GM23338 (cell line): ENCODE measurements at regions not wholly inside any gene's neighbourhood (a gene's known extent, or its start where the extent isn't known, plus 50 kb on each side); places are given as distances from the start of the nearest gene placed in this dataset.

Experiments used
- ATAC-seq: fragments of 200-7000 bp; cut with Tn5 transposase; 3 replicates; pipeline ENCODE4 v1.9.1; 2020
- DNase-seq: peaks from one replicate; pipeline ENCODE4 v3.0.0-alpha.2; 2015; ENCODE audit warnings: low spot score
- H2AFZ ChIP-seq: fragments of 200-600 bp; sonication (generic); 2 replicates; pipeline ENCODE4 v1.8.0; 2016; ENCODE audit warnings: antibody characterized with exemption, mild to moderate bottlenecking, moderate library complexity
- H3F3A ChIP-seq: fragments of 200-600 bp; sonication (generic); replicated peaks from 2 replicates; pipeline ENCODE4 v1.8.0; 2017; ENCODE audit warnings: antibody characterized with exemption, mixed run types, low read depth
- H3K27ac ChIP-seq: fragments of 200-600 bp; sonication (generic); 2 replicates; pipeline ENCODE4 v1.6.1; 2016; ENCODE audit warnings: low read depth
- H3K27me3 ChIP-seq: fragments of 200-600 bp; sonication (generic); 2 replicates; pipeline ENCODE4 v1.8.0; 2016; ENCODE audit warnings: mild to moderate bottlenecking, mixed run types, moderate library complexity; ENCODE audit not compliant: insufficient read depth
- H3K36me3 ChIP-seq: fragments of 200-600 bp; sonication (generic); 2 replicates; pipeline ENCODE4 v1.8.0; 2016; ENCODE audit warnings: mild to moderate bottlenecking; ENCODE audit not compliant: insufficient read depth
- H3K4me1 ChIP-seq: fragments of 200-600 bp; sonication (generic); 2 replicates; pipeline ENCODE4 v1.8.0; 2016; ENCODE audit warnings: mild to moderate bottlenecking, moderate library complexity; ENCODE audit not compliant: insufficient read depth
- H3K4me2 ChIP-seq: fragments of 200-600 bp; sonication (generic); 2 replicates; pipeline ENCODE4 v1.7.1; 2017; ENCODE audit warnings: mixed run types
- H3K4me3 ChIP-seq: fragments of 200-600 bp; sonication (generic); 2 replicates; pipeline ENCODE4 v1.6.1; 2016; ENCODE audit warnings: mixed run types
- H3K79me2 ChIP-seq: fragments of 200-600 bp; sonication (generic); replicated peaks from 2 replicates; pipeline ENCODE4 v1.8.0; 2017; ENCODE audit warnings: mild to moderate bottlenecking; ENCODE audit not compliant: insufficient read depth
- H3K9me2 ChIP-seq: fragments of 200-600 bp; sonication (generic); 2 replicates; pipeline ENCODE4 v1.8.0; 2017; ENCODE audit not compliant: insufficient read depth
- H4K20me1 ChIP-seq: fragments of 200-600 bp; sonication (generic); replicated peaks from 2 replicates; pipeline ENCODE4 v1.8.0; 2017; ENCODE audit warnings: mild to moderate bottlenecking; ENCODE audit not compliant: insufficient read depth
- H3K27ac Mint-ChIP-seq: 2 replicates; pipeline ENCODE4 v1.8.0; 2020; ENCODE audit warnings: inconsistent platforms, mild to moderate bottlenecking, moderate library complexity, mixed read lengths
- H3K27me3 Mint-ChIP-seq: 3 replicates; pipeline ENCODE4 v1.8.0; 2022; ENCODE audit warnings: low read depth, mild to moderate bottlenecking, moderate library complexity, mixed read lengths, inconsistent platforms; ENCODE audit not compliant: insufficient read depth, poor library complexity
- H3K36me3 Mint-ChIP-seq: 3 replicates; pipeline ENCODE4 v1.8.0; 2021; ENCODE audit warnings: low read depth, mild to moderate bottlenecking, inconsistent platforms, moderate library complexity, mixed read lengths
- H3K4me1 Mint-ChIP-seq: 3 replicates; pipeline ENCODE4 v1.8.0; 2020; ENCODE audit warnings: mild to moderate bottlenecking, inconsistent platforms, mixed read lengths
- H3K4me3 Mint-ChIP-seq: 3 replicates; pipeline ENCODE4 v1.8.0; 2021; ENCODE audit warnings: moderate library complexity, mild to moderate bottlenecking, inconsistent platforms, mixed read lengths
- H3K9me3 Mint-ChIP-seq: 3 replicates; pipeline ENCODE4 v1.8.0; 2020; ENCODE audit warnings: moderate library complexity, mild to moderate bottlenecking, inconsistent platforms, mixed read lengths
- EZH2phosphoT487 ChIP-seq: fragments of 200-600 bp; sonication (generic); IDR thresholded peaks from one replicate; pipeline ENCODE4 v1.8.1; 2018; ENCODE audit warnings: antibody characterized with exemption; ENCODE audit not compliant: unreplicated experiment
- JUNB ChIP-seq: IDR thresholded peaks from one replicate; pipeline ENCODE4 v1.6.1; 2016; ENCODE audit warnings: antibody characterized with exemption; ENCODE audit not compliant: unreplicated experiment
- POLR2AphosphoS5 ChIP-seq: IDR thresholded peaks from 2 replicates; pipeline ENCODE4 v1.6.1; 2016; ENCODE audit warnings: antibody characterized with exemption, low read depth
- ZNF114 ChIP-seq: fragments of 250-450 bp; sonication (Bioruptor Pico); IDR thresholded peaks from 2 replicates; pipeline ENCODE4 v1.5.0; 2020; ENCODE audit warnings: mild to moderate bottlenecking, moderate library complexity
- TF ChIP-seq, protein P1 (sequence below): fragments of 250-450 bp; sonication (Bioruptor Pico); IDR thresholded peaks from 2 replicates; pipeline ENCODE4 v1.5.0; 2020; ENCODE audit warnings: mild to moderate bottlenecking, moderate library complexity
- TF ChIP-seq, protein P2 (sequence below): IDR thresholded peaks from one replicate; pipeline ENCODE4 v1.6.1; 2018; ENCODE audit warnings: antibody characterized with exemption; ENCODE audit not compliant: unreplicated experiment
- TF ChIP-seq, protein P3 (sequence below): IDR thresholded peaks from 2 replicates; pipeline ENCODE4 v1.6.1; 2016; ENCODE audit warnings: antibody characterized with exemption

DNA sequence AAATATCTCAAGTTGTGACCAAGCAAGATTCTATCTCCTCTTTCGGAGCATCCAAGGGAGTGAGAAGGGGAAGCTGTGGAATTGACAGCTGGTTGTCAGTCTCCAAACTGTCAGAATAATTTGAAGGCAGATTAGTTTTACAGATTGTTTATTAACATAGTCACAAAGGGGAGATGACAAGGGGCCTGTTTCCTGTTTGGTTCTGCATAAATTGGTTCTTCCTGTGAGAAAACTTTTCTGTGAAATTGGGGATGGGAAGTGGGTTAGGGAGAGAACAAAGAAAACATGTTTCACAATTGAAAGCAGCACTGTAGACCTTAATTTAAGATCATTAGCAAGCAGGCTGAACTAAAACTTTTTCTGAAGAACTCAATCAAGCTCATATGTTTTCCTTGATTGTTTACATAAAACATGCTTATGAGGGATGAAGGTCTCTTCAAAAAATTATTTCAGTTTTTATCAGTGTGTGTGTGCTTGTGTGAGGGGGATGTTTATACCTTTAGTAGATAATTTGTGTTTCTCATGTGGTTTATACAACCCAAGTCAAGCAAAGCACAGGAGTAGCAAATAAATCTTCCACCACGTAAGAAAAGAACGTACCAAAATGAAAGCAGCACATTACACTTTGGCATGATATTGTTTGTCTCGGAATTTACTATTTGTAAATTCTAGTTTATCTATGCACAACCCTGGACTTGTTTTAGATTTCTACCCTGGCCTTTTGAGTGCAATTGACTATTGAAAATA lies 604.9 kb upstream of the CDH2 start:
- Histone ChIP-seq H4K20me1 (no peaks in the 10 kb centered on the region), H3K4me2 (no peak overlapping the region), H3K4me1 (no peaks in the 10 kb centered on the region), H3K4me3 (no peak overlapping the region), H3K9me2 (no peaks in the 10 kb centered on the region), H3K27me3 (no peaks in the 10 kb centered on the region), H3K27ac (no peak overlapping the region), H2AFZ (no peak overlapping the region), H3K79me2 (no peaks in the 10 kb centered on the region), H3K36me3 (no peaks in the 10 kb centered on the region), H3F3A (no peaks in the 10 kb centered on the region)
- H3K4me1 Mint-ChIP-seq: peaks cover 2% of the 10 kb centered on the region; the same call in 2 of the 3 replicates
- no peaks in the 10 kb centered on the region for H3K9me3 Mint-ChIP-seq
- TF ChIP-seq, protein P1, sequence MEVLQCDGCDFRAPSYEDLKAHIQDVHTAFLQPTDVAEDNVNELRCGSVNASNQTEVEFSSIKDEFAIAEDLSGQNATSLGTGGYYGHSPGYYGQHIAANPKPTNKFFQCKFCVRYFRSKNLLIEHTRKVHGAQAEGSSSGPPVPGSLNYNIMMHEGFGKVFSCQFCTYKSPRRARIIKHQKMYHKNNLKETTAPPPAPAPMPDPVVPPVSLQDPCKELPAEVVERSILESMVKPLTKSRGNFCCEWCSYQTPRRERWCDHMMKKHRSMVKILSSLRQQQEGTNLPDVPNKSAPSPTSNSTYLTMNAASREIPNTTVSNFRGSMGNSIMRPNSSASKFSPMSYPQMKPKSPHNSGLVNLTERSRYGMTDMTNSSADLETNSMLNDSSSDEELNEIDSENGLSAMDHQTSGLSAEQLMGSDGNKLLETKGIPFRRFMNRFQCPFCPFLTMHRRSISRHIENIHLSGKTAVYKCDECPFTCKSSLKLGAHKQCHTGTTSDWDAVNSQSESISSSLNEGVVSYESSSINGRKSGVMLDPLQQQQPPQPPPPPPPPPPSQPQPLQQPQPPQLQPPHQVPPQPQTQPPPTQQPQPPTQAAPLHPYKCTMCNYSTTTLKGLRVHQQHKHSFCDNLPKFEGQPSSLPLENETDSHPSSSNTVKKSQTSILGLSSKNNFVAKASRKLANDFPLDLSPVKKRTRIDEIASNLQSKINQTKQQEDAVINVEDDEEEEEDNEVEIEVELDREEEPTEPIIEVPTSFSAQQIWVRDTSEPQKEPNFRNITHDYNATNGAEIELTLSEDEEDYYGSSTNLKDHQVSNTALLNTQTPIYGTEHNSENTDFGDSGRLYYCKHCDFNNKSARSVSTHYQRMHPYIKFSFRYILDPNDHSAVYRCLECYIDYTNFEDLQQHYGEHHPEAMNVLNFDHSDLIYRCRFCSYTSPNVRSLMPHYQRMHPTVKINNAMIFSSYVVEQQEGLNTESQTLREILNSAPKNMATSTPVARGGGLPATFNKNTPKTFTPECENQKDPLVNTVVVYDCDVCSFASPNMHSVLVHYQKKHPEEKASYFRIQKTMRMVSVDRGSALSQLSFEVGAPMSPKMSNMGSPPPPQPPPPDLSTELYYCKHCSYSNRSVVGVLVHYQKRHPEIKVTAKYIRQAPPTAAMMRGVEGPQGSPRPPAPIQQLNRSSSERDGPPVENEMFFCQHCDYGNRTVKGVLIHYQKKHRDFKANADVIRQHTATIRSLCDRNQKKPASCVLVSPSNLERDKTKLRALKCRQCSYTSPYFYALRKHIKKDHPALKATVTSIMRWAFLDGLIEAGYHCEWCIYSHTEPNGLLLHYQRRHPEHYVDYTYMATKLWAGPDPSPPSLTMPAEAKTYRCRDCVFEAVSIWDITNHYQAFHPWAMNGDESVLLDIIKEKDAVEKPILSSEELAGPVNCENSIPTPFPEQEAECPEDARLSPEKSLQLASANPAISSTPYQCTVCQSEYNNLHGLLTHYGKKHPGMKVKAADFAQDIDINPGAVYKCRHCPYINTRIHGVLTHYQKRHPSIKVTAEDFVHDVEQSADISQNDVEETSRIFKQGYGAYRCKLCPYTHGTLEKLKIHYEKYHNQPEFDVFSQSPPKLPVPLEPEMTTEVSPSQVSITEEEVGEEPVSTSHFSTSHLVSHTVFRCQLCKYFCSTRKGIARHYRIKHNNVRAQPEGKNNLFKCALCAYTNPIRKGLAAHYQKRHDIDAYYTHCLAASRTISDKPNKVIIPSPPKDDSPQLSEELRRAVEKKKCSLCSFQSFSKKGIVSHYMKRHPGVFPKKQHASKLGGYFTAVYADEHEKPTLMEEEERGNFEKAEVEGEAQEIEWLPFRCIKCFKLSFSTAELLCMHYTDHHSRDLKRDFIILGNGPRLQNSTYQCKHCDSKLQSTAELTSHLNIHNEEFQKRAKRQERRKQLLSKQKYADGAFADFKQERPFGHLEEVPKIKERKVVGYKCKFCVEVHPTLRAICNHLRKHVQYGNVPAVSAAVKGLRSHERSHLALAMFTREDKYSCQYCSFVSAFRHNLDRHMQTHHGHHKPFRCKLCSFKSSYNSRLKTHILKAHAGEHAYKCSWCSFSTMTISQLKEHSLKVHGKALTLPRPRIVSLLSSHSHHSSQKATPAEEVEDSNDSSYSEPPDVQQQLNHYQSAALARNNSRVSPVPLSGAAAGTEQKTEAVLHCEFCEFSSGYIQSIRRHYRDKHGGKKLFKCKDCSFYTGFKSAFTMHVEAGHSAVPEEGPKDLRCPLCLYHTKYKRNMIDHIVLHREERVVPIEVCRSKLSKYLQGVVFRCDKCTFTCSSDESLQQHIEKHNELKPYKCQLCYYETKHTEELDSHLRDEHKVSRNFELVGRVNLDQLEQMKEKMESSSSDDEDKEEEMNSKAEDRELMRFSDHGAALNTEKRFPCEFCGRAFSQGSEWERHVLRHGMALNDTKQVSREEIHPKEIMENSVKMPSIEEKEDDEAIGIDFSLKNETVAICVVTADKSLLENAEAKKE (CRISPR knock-in tag): no peak
- no peak for TF ChIP-seq POLR2AphosphoS5
- TF ChIP-seq, protein P2, sequence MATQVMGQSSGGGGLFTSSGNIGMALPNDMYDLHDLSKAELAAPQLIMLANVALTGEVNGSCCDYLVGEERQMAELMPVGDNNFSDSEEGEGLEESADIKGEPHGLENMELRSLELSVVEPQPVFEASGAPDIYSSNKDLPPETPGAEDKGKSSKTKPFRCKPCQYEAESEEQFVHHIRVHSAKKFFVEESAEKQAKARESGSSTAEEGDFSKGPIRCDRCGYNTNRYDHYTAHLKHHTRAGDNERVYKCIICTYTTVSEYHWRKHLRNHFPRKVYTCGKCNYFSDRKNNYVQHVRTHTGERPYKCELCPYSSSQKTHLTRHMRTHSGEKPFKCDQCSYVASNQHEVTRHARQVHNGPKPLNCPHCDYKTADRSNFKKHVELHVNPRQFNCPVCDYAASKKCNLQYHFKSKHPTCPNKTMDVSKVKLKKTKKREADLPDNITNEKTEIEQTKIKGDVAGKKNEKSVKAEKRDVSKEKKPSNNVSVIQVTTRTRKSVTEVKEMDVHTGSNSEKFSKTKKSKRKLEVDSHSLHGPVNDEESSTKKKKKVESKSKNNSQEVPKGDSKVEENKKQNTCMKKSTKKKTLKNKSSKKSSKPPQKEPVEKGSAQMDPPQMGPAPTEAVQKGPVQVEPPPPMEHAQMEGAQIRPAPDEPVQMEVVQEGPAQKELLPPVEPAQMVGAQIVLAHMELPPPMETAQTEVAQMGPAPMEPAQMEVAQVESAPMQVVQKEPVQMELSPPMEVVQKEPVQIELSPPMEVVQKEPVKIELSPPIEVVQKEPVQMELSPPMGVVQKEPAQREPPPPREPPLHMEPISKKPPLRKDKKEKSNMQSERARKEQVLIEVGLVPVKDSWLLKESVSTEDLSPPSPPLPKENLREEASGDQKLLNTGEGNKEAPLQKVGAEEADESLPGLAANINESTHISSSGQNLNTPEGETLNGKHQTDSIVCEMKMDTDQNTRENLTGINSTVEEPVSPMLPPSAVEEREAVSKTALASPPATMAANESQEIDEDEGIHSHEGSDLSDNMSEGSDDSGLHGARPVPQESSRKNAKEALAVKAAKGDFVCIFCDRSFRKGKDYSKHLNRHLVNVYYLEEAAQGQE: no peak
- TF ChIP-seq EZH2phosphoT487: no peak
- no peak for TF ChIP-seq JUNB
- TF ChIP-seq, protein P3, sequence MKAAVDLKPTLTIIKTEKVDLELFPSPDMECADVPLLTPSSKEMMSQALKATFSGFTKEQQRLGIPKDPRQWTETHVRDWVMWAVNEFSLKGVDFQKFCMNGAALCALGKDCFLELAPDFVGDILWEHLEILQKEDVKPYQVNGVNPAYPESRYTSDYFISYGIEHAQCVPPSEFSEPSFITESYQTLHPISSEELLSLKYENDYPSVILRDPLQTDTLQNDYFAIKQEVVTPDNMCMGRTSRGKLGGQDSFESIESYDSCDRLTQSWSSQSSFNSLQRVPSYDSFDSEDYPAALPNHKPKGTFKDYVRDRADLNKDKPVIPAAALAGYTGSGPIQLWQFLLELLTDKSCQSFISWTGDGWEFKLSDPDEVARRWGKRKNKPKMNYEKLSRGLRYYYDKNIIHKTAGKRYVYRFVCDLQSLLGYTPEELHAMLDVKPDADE: no peak
- no peak for TF ChIP-seq ZNF114 (CRISPR knock-in tag)
- no peaks in the 10 kb centered on the region for H3K36me3 Mint-ChIP-seq
- H3K27ac Mint-ChIP-seq: no peak overlapping the region
- DNase-seq: no peak
- H3K27me3 Mint-ChIP-seq: peaks cover 1% of the 10 kb centered on the region
- ATAC-seq: no peak
- H3K4me3 Mint-ChIP-seq: no peak overlapping the region
